ENCODE measurements at regions not wholly inside any gene's neighbourhood (a gene's known extent, or its start where the extent isn't known, plus 50 kb on each side); places are given as distances from the start of the nearest gene placed in this dataset.

- in situ Hi-C loops (cut with HindIII; ENCODE audit: low pct_unique_long_range_greater_than_20kb, low sequenced_read_pairs): no loop called here
- no peak for DNase-seq (ENCODE audit: low read depth)
Measured at GRCh38 chr3:36302626-36303025, 77.7 kb upstream of the STAC start.

GRCh38 chr3:36303286-36303685 is 77.0 kb upstream of the STAC start:
- no peak for DNase-seq (ENCODE audit: low read depth)
- in situ Hi-C loops (cut with HindIII; ENCODE audit: low pct_unique_long_range_greater_than_20kb, low sequenced_read_pairs): no loop called here

- in situ Hi-C loops (cut with HindIII; ENCODE audit: low pct_unique_long_range_greater_than_20kb, low sequenced_read_pairs): no loop called here
- peak; percentile 2 for DNase-seq (ENCODE audit: low read depth)
Measured at GRCh38 chr3:36305929-36306520, 74.3 kb upstream of the STAC start.

GRCh38 chr3:36309092-36309491 is 71.2 kb upstream of the STAC start:
- no peak for DNase-seq (ENCODE audit: low read depth)
- in situ Hi-C loops (cut with HindIII; ENCODE audit: low pct_unique_long_range_greater_than_20kb, low sequenced_read_pairs): no loop called here

- in situ Hi-C loops (cut with HindIII; ENCODE audit: low pct_unique_long_range_greater_than_20kb, low sequenced_read_pairs): no loop called here
- DNase-seq (ENCODE audit: low read depth): no peak
Measured at GRCh38 chr3:36312351-36312750, 68.0 kb upstream of the STAC start.

GRCh38 chr3:36317915-36318314 is 62.4 kb upstream of the STAC start:
- in situ Hi-C loops (cut with HindIII; ENCODE audit: low pct_unique_long_range_greater_than_20kb, low sequenced_read_pairs): no loop called here
- no peak for DNase-seq (ENCODE audit: low read depth)

GRCh38 chr3:36318621-36319200 is 61.6 kb upstream of the STAC start:
- in situ Hi-C loops (cut with HindIII; ENCODE audit: low pct_unique_long_range_greater_than_20kb, low sequenced_read_pairs): no loop called here
- DNase-seq (ENCODE audit: low read depth): no peak

GRCh38 chr3:36319680-36320079 is 60.6 kb upstream of the STAC start:
- in situ Hi-C loops (cut with HindIII; ENCODE audit: low pct_unique_long_range_greater_than_20kb, low sequenced_read_pairs): no loop called here
- no peak for DNase-seq (ENCODE audit: low read depth)
